GM18868 (cell line): ENCODE measurements at regions not wholly inside any gene's neighbourhood (a gene's known extent, or its start where the extent isn't known, plus 50 kb on each side); places are given as distances from the start of the nearest gene placed in this dataset.
A peak's percentile ranks its signal among the peaks of the same experiment; 100 is the strongest.
"Not testable (repeated sequence)": the region's sequence is repeated elsewhere in the genome, so short reads cannot be mapped to it uniquely, and the experiment has no call there.

Experiments used
- ATAC-seq: cut with Tn5 transposase; IDR thresholded peaks from one replicate; pipeline ENCODE4 v1.9.1; 2021; ENCODE audit warnings: mild to moderate bottlenecking, moderate library complexity; ENCODE audit not compliant: unreplicated experiment

GRCh38 chr3:187850258-187850921, 105.1 kb upstream of the BCL6 start:
- no peak for ATAC-seq

GRCh38 chr3:187852842-187853730, 107.8 kb upstream of the BCL6 start:
- ATAC-seq, result no peak

- ATAC-seq, result no peak
Observed at GRCh38 chr3:187855131-187855530, 109.9 kb upstream of the BCL6 start.

- no peak for ATAC-seq
Observed at GRCh38 chr3:187856555-187856954, 111.3 kb upstream of the BCL6 start.

- no peak for ATAC-seq
Observed at GRCh38 chr3:187858041-187858440, 112.8 kb upstream of the BCL6 start.

- ATAC-seq, result no peak
Observed at GRCh38 chr3:187858711-187859110, 113.4 kb upstream of the BCL6 start.

- ATAC-seq, result not testable (repeated sequence)
Observed at GRCh38 chr3:187862701-187863277, 117.5 kb upstream of the BCL6 start.

- ATAC-seq, result peak; percentile 51
Observed at GRCh38 chr3:187870360-187871203, 125.3 kb upstream of the BCL6 start.

GRCh38 chr3:187871204-187871591, 125.9 kb upstream of the BCL6 start:
- no peak for ATAC-seq

- ATAC-seq, result no peak
Observed at GRCh38 chr3:187871848-187872247, 126.6 kb upstream of the BCL6 start.

GRCh38 chr3:187873843-187874242, 128.6 kb upstream of the BCL6 start:
- no peak for ATAC-seq

GRCh38 chr3:187875863-187876262, 130.6 kb upstream of the BCL6 start:
- ATAC-seq, result no peak

GRCh38 chr3:187878772-187879518, 133.7 kb upstream of the BCL6 start:
- no peak for ATAC-seq

- ATAC-seq, result no peak
Observed at GRCh38 chr3:187880441-187880840, 135.2 kb upstream of the BCL6 start.

GRCh38 chr3:187880851-187881250, 135.6 kb upstream of the BCL6 start:
- ATAC-seq, result no peak

GRCh38 chr3:187888701-187889100, 143.4 kb upstream of the BCL6 start:
- no peak for ATAC-seq

- no peak for ATAC-seq
Observed at GRCh38 chr3:187889106-187889505, 143.8 kb upstream of the BCL6 start.

- ATAC-seq, result no peak
Observed at GRCh38 chr3:187889601-187890404, 144.5 kb upstream of the BCL6 start.

- ATAC-seq, result not testable (repeated sequence)
Observed at GRCh38 chr3:187890405-187890752, 145.1 kb upstream of the BCL6 start.

GRCh38 chr3:187896646-187897045, 151.4 kb upstream of the BCL6 start:
- ATAC-seq, result no peak
